HG03354 (cell line): ENCODE measurements at regions not wholly inside any gene's neighbourhood (a gene's known extent, or its start where the extent isn't known, plus 50 kb on each side); places are given as distances from the start of the nearest gene placed in this dataset.
A peak's percentile ranks its signal among the peaks of the same experiment; 100 is the strongest.
"Not testable (repeated sequence)": the region's sequence is repeated elsewhere in the genome, so short reads cannot be mapped to it uniquely, and the experiment has no call there.

ENCODE experiments used
- ATAC-seq: cut with Tn5 transposase; IDR thresholded peaks from one replicate; pipeline ENCODE4 v1.9.1; 2021; ENCODE audit warnings: mild to moderate bottlenecking; ENCODE audit not compliant: unreplicated experiment, poor library complexity, severe bottlenecking

DNA sequence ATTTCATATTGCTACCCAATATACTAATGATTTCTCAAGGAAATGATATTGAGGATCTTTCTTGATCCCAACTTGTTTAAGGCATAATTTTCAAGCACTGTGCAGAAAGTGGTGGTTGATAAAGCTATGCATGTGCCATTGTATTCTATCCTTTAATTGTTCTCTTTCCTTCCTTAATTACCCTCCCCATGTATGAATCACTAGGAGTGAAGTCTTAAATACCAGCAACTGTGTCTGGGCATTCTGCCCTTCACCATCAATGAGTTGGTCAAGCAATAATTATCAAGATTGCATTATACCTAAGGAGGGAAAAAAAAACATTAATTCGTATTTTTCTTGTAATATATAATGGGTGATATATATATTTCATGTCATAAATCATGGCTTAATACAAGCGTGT is 111.8 kb upstream of the FRMPD4 start:
- no peak for ATAC-seq

DNA sequence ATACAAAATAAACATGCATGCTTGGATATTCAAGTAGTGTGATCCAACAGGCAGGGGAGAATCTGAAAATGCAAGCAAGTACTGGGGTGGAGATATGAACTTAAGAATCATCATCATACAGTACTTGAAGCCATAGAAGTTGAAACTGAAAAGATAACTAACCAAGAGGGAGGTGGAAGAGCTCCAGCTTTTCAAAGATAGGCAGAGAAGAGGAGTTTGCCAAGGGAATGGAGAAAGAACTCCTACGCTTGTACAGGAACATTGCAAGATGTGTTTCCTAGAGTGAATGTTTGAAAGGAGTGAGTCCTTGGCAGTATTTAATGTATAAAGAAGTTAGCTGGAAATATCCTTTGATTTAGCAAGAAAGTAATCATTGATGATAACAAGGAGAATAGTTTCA is 106.2 kb upstream of the FRMPD4 start:
- ATAC-seq, result no peak

DNA sequence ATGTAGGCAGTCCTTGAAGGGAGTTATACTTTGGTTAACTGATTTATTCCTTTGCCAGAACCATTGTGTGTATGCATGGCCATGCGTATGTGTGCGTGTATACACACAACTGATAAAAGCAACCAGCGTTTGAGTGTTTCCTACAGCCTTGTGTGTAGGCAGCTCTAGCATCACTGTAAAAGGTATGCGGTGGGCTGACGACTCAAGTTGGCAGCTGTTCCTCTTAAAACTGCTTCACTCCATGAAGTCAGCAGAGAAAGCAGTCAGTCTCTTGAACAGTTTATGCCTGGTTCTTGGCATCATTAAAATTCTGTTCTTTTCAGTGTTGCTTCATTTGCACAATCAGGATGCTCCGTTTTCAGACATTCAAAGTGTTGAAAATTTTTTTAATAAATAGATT is 103.5 kb upstream of the FRMPD4 start:
- ATAC-seq, result no peak

DNA sequence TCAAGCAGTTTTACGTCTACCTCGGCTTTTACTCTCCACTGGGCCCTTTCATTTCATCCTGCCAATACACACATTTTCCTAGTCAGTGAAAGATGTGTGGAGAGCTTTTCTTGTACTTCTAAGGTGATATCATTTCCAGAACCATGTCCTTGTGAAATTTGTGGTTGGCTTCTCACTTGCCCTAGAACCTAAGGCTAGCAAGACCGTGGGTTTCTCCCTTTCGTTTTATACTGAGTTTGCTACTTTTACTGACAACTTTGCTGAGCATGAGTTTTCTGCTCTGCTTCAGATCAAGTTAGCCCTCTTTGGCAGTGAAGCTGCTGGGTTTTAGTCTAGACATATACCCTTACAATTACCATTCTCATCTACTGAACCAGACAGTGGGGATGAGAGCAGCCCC is 95.7 kb upstream of the FRMPD4 start:
- no peak for ATAC-seq

DNA sequence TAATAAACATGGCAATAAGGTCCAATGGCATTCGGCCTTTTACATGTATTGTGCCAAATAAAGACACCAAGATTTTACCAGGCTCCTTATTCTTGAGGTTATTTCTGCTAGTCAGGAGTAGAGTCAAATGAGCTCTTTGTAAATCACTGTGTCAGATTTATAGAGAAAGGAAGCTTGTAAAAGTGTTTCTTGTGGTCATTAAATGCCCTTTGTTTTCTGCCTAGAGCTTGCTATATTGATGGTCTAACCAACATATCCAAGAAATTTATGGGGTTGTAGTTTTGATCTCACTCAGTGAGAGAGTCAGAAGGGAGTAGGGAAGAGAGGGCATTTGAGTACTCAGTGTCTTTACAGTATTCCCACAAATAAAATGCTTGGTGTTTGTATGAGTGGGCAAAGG is 86.2 kb upstream of the FRMPD4 start:
- no peak for ATAC-seq

DNA sequence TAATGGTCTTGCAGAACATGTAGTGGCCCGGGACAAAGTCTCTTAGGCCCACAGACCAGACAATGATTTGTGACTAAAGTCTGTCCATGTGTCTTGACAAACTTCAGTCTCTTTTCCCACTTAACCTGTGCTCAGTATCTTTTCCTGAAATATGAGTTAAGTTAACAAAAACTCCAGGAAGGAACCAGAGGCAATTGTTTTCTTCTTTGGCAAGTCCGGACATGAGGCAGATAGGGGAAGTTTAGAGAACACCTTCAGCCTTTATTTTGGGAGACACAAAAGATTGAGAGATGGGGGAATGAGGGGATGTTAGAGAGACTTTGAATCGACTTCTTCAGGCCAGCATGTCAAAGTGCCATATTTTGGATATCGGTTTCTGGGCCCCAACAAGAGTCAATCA is 80.2 kb upstream of the FRMPD4 start:
- no peak for ATAC-seq

DNA sequence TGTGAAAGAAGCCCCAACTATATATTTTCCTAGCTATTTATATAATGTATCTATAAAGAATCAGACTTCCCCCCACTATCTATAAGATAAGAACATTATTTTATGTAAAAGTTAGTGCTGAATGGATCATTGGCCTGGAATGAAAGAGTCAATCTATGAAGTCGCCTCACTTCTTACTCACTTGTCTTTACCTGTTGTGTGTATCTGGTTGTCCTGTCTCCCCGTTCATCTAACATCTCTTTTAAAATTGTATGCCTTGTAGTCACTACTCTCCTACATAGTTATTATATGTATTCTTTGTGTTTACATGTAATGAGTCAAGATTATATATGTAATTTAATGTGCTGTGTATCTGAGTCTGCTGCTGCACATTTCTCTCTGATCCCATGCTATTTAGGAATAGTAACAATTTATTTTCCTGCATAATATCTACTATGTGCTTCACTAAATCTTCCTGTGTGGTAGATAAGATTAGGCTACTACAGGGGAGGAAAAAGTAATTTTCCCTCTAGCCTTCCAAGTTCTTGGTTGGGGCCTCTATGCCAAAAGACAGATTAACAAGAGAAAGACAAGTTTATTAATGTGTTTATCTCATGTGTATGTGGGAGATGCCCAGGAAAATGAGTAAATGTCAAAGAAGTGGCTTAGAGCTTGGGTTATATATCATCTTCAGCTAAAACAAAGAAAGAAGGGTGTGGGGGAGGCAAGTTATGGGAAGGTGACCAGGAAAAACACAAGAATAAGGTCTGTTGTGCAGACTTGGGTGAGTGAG is 77.6 kb upstream of the FRMPD4 start:
- ATAC-seq, result no peak

DNA sequence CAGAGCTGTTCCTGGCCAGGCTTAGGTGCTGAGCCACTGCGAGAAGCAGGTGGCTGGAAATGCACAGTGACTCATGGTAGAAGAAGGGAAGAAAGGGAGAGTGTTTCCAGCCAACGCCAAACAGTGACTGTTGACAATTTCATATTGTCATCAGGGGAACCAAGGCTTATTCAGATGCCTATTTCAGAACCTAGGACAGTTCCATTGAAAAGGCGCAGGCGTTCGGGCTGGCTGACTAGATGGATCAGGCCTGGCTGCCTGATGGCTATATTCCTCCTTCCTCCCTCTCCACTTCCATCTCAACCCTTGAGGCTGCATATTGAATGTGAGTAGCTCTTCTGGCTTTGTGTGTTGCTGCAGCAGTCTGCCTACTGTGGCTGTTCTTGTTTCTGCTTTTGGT is 73.0 kb upstream of the FRMPD4 start:
- ATAC-seq, result no peak

DNA sequence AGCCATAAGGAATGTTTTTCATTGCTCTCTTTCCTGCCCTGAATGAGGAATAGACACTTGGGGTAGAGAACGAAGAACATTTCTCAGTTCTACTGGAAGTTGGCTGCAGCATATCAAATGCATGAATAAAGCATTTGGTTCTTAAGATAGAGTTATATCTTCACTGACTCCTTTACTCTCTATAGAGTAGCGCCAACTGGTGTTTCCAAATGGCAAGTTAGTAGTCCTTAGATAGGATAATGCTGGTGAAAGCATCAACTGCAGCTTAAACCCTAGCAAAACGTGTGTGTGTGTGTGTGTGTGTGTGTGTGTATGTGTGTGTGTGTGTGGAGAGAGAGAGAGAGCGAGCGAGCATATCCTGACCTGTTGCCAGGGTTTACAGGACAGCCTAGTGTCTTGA is 62.2 kb upstream of the FRMPD4 start:
- ATAC-seq, result no peak

DNA sequence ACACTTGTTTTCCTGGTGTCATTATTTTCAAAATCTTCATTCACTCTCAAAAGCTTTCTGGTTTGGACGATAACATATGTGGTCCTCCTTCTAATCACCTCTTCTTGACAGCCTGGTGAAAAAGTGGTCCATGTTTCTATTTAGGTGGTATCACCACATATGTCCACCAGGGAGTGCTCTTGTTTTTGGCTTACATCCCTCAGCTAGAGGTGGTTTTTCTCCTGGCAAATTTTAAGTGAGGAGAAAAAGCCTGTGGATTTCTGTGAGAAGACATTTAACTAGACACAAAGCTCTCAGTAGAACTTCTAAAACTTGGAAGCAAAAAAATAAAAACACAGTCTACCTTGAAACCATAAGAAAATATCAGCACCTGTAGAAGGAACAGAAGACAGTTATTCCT is 58.0 kb upstream of the FRMPD4 start:
- ATAC-seq, result peak; percentile 73

DNA sequence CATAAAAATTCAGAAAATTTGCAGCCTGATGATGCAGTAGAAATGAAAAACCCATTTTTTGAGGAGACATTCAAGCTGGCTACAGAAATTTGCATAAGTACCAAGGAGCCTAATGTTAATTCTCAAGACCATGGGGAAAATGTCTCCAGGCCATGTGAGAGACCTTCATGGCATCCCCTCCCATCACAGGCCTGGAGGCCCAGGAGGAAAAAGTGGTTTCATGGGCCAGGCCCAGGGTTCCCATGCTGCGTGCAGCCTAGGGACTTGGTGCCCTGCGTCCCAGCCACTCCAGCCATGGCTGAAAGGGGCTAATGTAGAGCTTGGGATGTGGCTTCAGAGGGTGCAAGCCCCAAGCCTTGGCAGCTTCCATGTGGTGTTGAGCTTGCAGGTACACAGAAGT is 55.3 kb upstream of the FRMPD4 start:
- ATAC-seq, result not testable (repeated sequence)
